Activated naive CD4-positive, alpha-beta T cell treated with anti-CD3 and anti-CD28 coated beads for 36 hours (primary cell): ENCODE measurements at regions not wholly inside any gene's neighbourhood (a gene's known extent, or its start where the extent isn't known, plus 50 kb on each side); places are given as distances from the start of the nearest gene placed in this dataset.
"Not testable (repeated sequence)": the region's sequence is repeated elsewhere in the genome, so short reads cannot be mapped to it uniquely, and the experiment has no call there.

ENCODE experiments used
- CTCF ChIA-PET: fragments of 350-600 bp; sonication (Branson Sonifier 250); formaldehyde crosslinking; loops from one replicate; lab custom pipeline; 2021; ENCODE audit warnings: antibody characterized with exemption; lab: Charles Lee
- DNase-seq: peaks from one replicate; pipeline ENCODE4 v3.0.0-alpha.2; 2020
- H3K27ac Mint-ChIP-seq: one replicate; pipeline ENCODE4 v1.8.0; 2021; ENCODE audit warnings: mild to moderate bottlenecking, mixed read lengths
- H3K27me3 Mint-ChIP-seq: one replicate; pipeline ENCODE4 v1.8.0; 2021; ENCODE audit warnings: low read depth, mixed read lengths
- H3K36me3 Mint-ChIP-seq: one replicate; pipeline ENCODE4 v1.8.0; 2021; ENCODE audit warnings: low read depth, mixed read lengths
- H3K4me1 Mint-ChIP-seq: one replicate; pipeline ENCODE4 v1.8.0; 2021; ENCODE audit warnings: low read depth, mixed read lengths
- H3K4me3 Mint-ChIP-seq: one replicate; pipeline ENCODE4 v1.8.0; 2021; ENCODE audit warnings: mild to moderate bottlenecking, moderate library complexity, mixed read lengths
- H3K9me3 Mint-ChIP-seq: one replicate; pipeline ENCODE4 v1.8.0; 2021; ENCODE audit warnings: mixed read lengths
- intact Hi-C: fragments of 100-400 bp; cut with micrococcal nuclease; formaldehyde crosslinking; loops from one replicate; pipeline ENCODE4 v1.15.1; 2023

- H3K4me1 Mint-ChIP-seq, result no peaks in the 10 kb centered on the region
- no peaks in the 10 kb centered on the region for H3K9me3 Mint-ChIP-seq
- DNase-seq, result no peak
- intact Hi-C loops, result no loop called here
- H3K4me3 Mint-ChIP-seq, result no peak overlapping the region
- no peaks in the 10 kb centered on the region for H3K27me3 Mint-ChIP-seq
- CTCF ChIA-PET, result no interaction called here
- no peaks in the 10 kb centered on the region for H3K36me3 Mint-ChIP-seq
- no peak overlapping the region for H3K27ac Mint-ChIP-seq
These were observed 54.7 kb upstream of the ARSJ start for GRCh38 chr4:114034189-114034588.

- CTCF ChIA-PET, result no interaction called here
- intact Hi-C loops, result no loop called here
- Mint-ChIP-seq H3K27me3 (no peaks in the 10 kb centered on the region), H3K4me3 (no peak overlapping the region), H3K9me3 (no peaks in the 10 kb centered on the region), H3K36me3 (no peaks in the 10 kb centered on the region), H3K27ac (no peak overlapping the region), H3K4me1 (peaks cover 5% of the 10 kb centered on the region)
- no peak for DNase-seq
These were observed 57.0 kb upstream of the ARSJ start for GRCh38 chr4:114036426-114036825.

GRCh38 chr4:114036864-114037263 lies 57.4 kb upstream of the ARSJ start:
- Mint-ChIP-seq H3K27me3 (no peaks in the 10 kb centered on the region), H3K4me3 (no peak overlapping the region), H3K9me3 (no peaks in the 10 kb centered on the region), H3K36me3 (no peaks in the 10 kb centered on the region), H3K4me1 (peaks cover 5% of the 10 kb centered on the region), H3K27ac (no peak overlapping the region)
- CTCF ChIA-PET, result no interaction called here
- DNase-seq, result no peak
- intact Hi-C loops, result no loop called here

GRCh38 chr4:114037988-114038387 lies 58.5 kb upstream of the ARSJ start:
- Mint-ChIP-seq H3K4me3 (no peak overlapping the region), H3K27ac (no peak overlapping the region), H3K9me3 (no peaks in the 10 kb centered on the region), H3K27me3 (no peaks in the 10 kb centered on the region), H3K4me1 (peaks cover 5% of the 10 kb centered on the region), H3K36me3 (no peaks in the 10 kb centered on the region)
- CTCF ChIA-PET, result no interaction called here
- intact Hi-C loops, result no loop called here
- DNase-seq, result no peak

- H3K4me1 Mint-ChIP-seq, result peaks cover 5% of the 10 kb centered on the region
- intact Hi-C loops, result no loop called here
- no peak overlapping the region for H3K4me3 Mint-ChIP-seq
- no peak overlapping the region for H3K27ac Mint-ChIP-seq
- no peaks in the 10 kb centered on the region for H3K27me3 Mint-ChIP-seq
- DNase-seq, result no peak
- no peaks in the 10 kb centered on the region for H3K9me3 Mint-ChIP-seq
- H3K36me3 Mint-ChIP-seq, result no peaks in the 10 kb centered on the region
- CTCF ChIA-PET, result no interaction called here
These were observed 59.4 kb upstream of the ARSJ start for GRCh38 chr4:114038762-114039387.

- Mint-ChIP-seq H3K36me3 (no peaks in the 10 kb centered on the region), H3K4me3 (no peak overlapping the region), H3K27ac (no peak overlapping the region), H3K27me3 (no peaks in the 10 kb centered on the region), H3K4me1 (peaks cover 5% of the 10 kb centered on the region), H3K9me3 (no peaks in the 10 kb centered on the region)
- DNase-seq, result no peak
- intact Hi-C loops, result no loop called here
- CTCF ChIA-PET, result no interaction called here
These were observed 61.1 kb upstream of the ARSJ start for GRCh38 chr4:114040319-114041116.

GRCh38 chr4:114041117-114041475 lies 61.6 kb upstream of the ARSJ start:
- no peak for DNase-seq
- H3K27me3 Mint-ChIP-seq, result no peaks in the 10 kb centered on the region
- no peak overlapping the region for H3K27ac Mint-ChIP-seq
- H3K4me1 Mint-ChIP-seq, result peaks cover 5% of the 10 kb centered on the region
- H3K36me3 Mint-ChIP-seq, result no peaks in the 10 kb centered on the region
- no peak overlapping the region for H3K4me3 Mint-ChIP-seq
- no peaks in the 10 kb centered on the region for H3K9me3 Mint-ChIP-seq
- CTCF ChIA-PET, result no interaction called here
- intact Hi-C loops, result no loop called here

- CTCF ChIA-PET, result no interaction called here
- Mint-ChIP-seq H3K36me3 (no peaks in the 10 kb centered on the region), H3K27me3 (no peaks in the 10 kb centered on the region), H3K4me1 (peaks cover 5% of the 10 kb centered on the region), H3K4me3 (no peak overlapping the region), H3K27ac (no peak overlapping the region), H3K9me3 (no peaks in the 10 kb centered on the region)
- DNase-seq, result no peak
- intact Hi-C loops, result no loop called here
These were observed 63.7 kb upstream of the ARSJ start for GRCh38 chr4:114043116-114043515.

- H3K36me3 Mint-ChIP-seq, H3K4me1 Mint-ChIP-seq, CTCF ChIA-PET, H3K27ac Mint-ChIP-seq, intact Hi-C loops, H3K9me3 Mint-ChIP-seq, DNase-seq, H3K27me3 Mint-ChIP-seq, H3K4me3 Mint-ChIP-seq: not testable (repeated sequence)
These were observed 64.9 kb upstream of the ARSJ start for GRCh38 chr4:114044351-114044750.

GRCh38 chr4:114046331-114046730 lies 66.9 kb upstream of the ARSJ start:
- no peaks in the 10 kb centered on the region for H3K27me3 Mint-ChIP-seq
- no peak for DNase-seq
- H3K4me3 Mint-ChIP-seq, result no peak overlapping the region
- no peak overlapping the region for H3K27ac Mint-ChIP-seq
- H3K9me3 Mint-ChIP-seq, result no peaks in the 10 kb centered on the region
- intact Hi-C loops, result no loop called here
- H3K4me1 Mint-ChIP-seq, result no peaks in the 10 kb centered on the region
- CTCF ChIA-PET, result no interaction called here
- H3K36me3 Mint-ChIP-seq, result no peaks in the 10 kb centered on the region

- H3K9me3 Mint-ChIP-seq, H3K36me3 Mint-ChIP-seq, H3K27ac Mint-ChIP-seq, H3K27me3 Mint-ChIP-seq, DNase-seq, H3K4me1 Mint-ChIP-seq, intact Hi-C loops, CTCF ChIA-PET, H3K4me3 Mint-ChIP-seq: not testable (repeated sequence)
These were observed 68.7 kb upstream of the ARSJ start for GRCh38 chr4:114048154-114048553.

GRCh38 chr4:114052227-114052626 lies 72.8 kb upstream of the ARSJ start:
- no peaks in the 10 kb centered on the region for H3K4me1 Mint-ChIP-seq
- CTCF ChIA-PET, result no interaction called here
- DNase-seq, result no peak
- H3K4me3 Mint-ChIP-seq, result no peak overlapping the region
- no peaks in the 10 kb centered on the region for H3K27me3 Mint-ChIP-seq
- H3K27ac Mint-ChIP-seq, result no peak overlapping the region
- H3K36me3 Mint-ChIP-seq, result no peaks in the 10 kb centered on the region
- peaks cover 10% of the 10 kb centered on the region for H3K9me3 Mint-ChIP-seq
- intact Hi-C loops, result no loop called here

GRCh38 chr4:114056599-114056998 lies 77.2 kb upstream of the ARSJ start:
- no peaks in the 10 kb centered on the region for H3K36me3 Mint-ChIP-seq
- intact Hi-C loops, result no loop called here
- DNase-seq, result no peak
- CTCF ChIA-PET, result no interaction called here
- no peak overlapping the region for H3K4me3 Mint-ChIP-seq
- H3K4me1 Mint-ChIP-seq, result no peaks in the 10 kb centered on the region
- H3K9me3 Mint-ChIP-seq, result peaks cover 10% of the 10 kb centered on the region
- H3K27ac Mint-ChIP-seq, result no peak overlapping the region
- no peaks in the 10 kb centered on the region for H3K27me3 Mint-ChIP-seq
